HL-60 (cell line): ENCODE measurements at regions not wholly inside any gene's neighbourhood (a gene's known extent, or its start where the extent isn't known, plus 50 kb on each side); places are given as distances from the start of the nearest gene placed in this dataset.

Experiments
- GABPA ChIP-seq: IDR thresholded peaks from 2 replicates; pipeline ENCODE4 v1.6.1; 2012; ENCODE audit warnings: low read depth
- POLR2AphosphoS5 ChIP-seq: IDR thresholded peaks from 2 replicates; pipeline ENCODE4 v1.6.1; 2012; ENCODE audit warnings: low read depth
- SPI1 ChIP-seq: IDR thresholded peaks from 2 replicates; pipeline ENCODE4 v1.6.1; 2012; ENCODE audit warnings: low read depth, mild to moderate bottlenecking, borderline replicate concordance
- TF ChIP-seq, protein P1 (sequence below): IDR thresholded peaks from one replicate; pipeline ENCODE4 v1.5.1; 2011; ENCODE audit warnings: low read length, control low read depth, inconsistent platforms; ENCODE audit not compliant: insufficient read depth
- TF ChIP-seq, protein P2 (sequence below): IDR thresholded peaks from 2 replicates; pipeline ENCODE4 v1.6.1; 2012; ENCODE audit warnings: low read depth; ENCODE audit not compliant: insufficient replicate concordance

DNA sequence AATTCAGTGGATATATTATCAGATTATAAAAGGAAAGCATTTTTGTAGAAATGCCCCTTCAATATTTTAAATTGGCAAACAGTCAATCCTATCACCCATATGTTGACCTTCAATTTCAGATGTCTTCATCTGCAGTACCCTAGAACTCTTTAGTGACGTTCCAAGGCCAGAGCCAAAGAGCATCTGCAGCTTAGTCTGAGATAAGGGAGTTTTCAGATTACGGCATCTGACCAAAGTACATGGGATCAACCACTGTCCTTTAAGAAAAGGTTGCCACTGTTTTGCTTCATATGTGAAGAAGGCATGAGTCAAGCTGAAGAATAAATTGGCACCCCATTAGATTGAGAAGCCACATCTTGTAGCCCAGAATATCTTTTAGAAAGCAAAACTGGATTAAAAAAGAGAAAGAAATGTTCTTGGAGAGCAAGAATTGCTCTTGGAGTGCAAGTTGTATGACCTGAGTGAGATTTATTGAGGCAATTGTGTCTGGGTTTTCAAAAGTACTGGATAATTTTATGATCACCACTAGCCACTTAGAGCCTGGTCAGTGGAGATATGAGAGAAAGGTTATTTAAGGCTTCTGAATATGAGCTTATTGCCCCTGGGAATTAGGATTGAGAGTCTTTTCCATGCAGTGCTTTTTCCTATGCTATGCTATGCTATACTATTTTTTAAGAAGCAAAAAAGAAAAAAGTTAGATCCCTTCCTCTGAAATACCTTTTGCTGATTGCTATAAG, 251.9 kb upstream of the NR3C2 start:
- TF ChIP-seq, protein P1, sequence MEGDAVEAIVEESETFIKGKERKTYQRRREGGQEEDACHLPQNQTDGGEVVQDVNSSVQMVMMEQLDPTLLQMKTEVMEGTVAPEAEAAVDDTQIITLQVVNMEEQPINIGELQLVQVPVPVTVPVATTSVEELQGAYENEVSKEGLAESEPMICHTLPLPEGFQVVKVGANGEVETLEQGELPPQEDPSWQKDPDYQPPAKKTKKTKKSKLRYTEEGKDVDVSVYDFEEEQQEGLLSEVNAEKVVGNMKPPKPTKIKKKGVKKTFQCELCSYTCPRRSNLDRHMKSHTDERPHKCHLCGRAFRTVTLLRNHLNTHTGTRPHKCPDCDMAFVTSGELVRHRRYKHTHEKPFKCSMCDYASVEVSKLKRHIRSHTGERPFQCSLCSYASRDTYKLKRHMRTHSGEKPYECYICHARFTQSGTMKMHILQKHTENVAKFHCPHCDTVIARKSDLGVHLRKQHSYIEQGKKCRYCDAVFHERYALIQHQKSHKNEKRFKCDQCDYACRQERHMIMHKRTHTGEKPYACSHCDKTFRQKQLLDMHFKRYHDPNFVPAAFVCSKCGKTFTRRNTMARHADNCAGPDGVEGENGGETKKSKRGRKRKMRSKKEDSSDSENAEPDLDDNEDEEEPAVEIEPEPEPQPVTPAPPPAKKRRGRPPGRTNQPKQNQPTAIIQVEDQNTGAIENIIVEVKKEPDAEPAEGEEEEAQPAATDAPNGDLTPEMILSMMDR = no peak
- TF ChIP-seq POLR2AphosphoS5 (no peak), GABPA (no peak), SPI1 (no peak)
- TF ChIP-seq, protein P2, sequence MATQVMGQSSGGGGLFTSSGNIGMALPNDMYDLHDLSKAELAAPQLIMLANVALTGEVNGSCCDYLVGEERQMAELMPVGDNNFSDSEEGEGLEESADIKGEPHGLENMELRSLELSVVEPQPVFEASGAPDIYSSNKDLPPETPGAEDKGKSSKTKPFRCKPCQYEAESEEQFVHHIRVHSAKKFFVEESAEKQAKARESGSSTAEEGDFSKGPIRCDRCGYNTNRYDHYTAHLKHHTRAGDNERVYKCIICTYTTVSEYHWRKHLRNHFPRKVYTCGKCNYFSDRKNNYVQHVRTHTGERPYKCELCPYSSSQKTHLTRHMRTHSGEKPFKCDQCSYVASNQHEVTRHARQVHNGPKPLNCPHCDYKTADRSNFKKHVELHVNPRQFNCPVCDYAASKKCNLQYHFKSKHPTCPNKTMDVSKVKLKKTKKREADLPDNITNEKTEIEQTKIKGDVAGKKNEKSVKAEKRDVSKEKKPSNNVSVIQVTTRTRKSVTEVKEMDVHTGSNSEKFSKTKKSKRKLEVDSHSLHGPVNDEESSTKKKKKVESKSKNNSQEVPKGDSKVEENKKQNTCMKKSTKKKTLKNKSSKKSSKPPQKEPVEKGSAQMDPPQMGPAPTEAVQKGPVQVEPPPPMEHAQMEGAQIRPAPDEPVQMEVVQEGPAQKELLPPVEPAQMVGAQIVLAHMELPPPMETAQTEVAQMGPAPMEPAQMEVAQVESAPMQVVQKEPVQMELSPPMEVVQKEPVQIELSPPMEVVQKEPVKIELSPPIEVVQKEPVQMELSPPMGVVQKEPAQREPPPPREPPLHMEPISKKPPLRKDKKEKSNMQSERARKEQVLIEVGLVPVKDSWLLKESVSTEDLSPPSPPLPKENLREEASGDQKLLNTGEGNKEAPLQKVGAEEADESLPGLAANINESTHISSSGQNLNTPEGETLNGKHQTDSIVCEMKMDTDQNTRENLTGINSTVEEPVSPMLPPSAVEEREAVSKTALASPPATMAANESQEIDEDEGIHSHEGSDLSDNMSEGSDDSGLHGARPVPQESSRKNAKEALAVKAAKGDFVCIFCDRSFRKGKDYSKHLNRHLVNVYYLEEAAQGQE = no peak
